Endothelial cell of umbilical vein (primary cell): ENCODE measurements at regions not wholly inside any gene's neighbourhood (a gene's known extent, or its start where the extent isn't known, plus 50 kb on each side); places are given as distances from the start of the nearest gene placed in this dataset.

ENCODE experiments used
- BruUV-seq: library from RNA; stranded (reverse); fragments of 400-500 nt; replicated peaks from 2 replicates; lab custom pipeline; 2021; lab: Mats Ljungman, UMichigan
- CTCF ChIA-PET: fragments of 300-600, 350-600 bp; sonication (Branson Sonifier 250); formaldehyde crosslinking; loops from one replicate; lab custom pipeline; 2021; ENCODE audit warnings: antibody characterized with exemption, inconsistent platforms; lab: Charles Lee
- POLR2A ChIA-PET: fragments of 300-600, 350-600 bp; sonication (Branson Sonifier 250); formaldehyde crosslinking; loops from one replicate; lab custom pipeline; 2021; ENCODE audit warnings: antibody characterized with exemption, inconsistent platforms; lab: Charles Lee
- DNase-seq: peaks from one replicate; pipeline ENCODE4 v3.0.0-alpha.2; 2011; ENCODE audit warnings: low read depth, low spot score
- FAIRE-seq: peaks from 2 replicates; lab custom pipeline; 2011; peaks lifted over from hg19 to GRCh38; lab: Jason Lieb, UNC
- H2AFZ ChIP-seq: 2 replicates; pipeline ENCODE4 v1.6.0; 2012; ENCODE audit warnings: low read depth, low read length, control low read depth, inconsistent platforms
- H3K27ac ChIP-seq: 2 replicates; pipeline ENCODE4 v1.5.1; 2011; ENCODE audit warnings: low read depth, mild to moderate bottlenecking, control low read depth, low read length, moderate library complexity; ENCODE audit not compliant: insufficient read depth
- H3K27me3 ChIP-seq, 2 experiments: 2 replicates each; pipeline versions ENCODE4 v1.6.0 to v1.6.1; 2011; ENCODE audit warnings: low read length in 2 of 2, mixed read lengths in 1 of 2; ENCODE audit not compliant: control insufficient read depth in 2 of 2, insufficient read depth in 2 of 2
- H3K36me3 ChIP-seq, 2 experiments: 2 replicates in 1 of 2; 3 replicates in 1 of 2; pipeline ENCODE4 v1.5.1; 2011; ENCODE audit warnings: low read length in 2 of 2, mild to moderate bottlenecking in 1 of 2, moderate library complexity in 1 of 2; ENCODE audit not compliant: control insufficient read depth in 2 of 2, insufficient read depth in 2 of 2; ENCODE audit errors: extremely low read depth in 1 of 2
- H3K4me1 ChIP-seq: 3 replicates; pipeline ENCODE4 v1.5.1; 2011; ENCODE audit warnings: mild to moderate bottlenecking, low read length; ENCODE audit not compliant: control insufficient read depth, insufficient read depth; ENCODE audit errors: extremely low read depth
- H3K4me2 ChIP-seq: 2 replicates; pipeline ENCODE4 v1.6.1; 2011; ENCODE audit warnings: low read length, control low read depth, mixed read lengths; ENCODE audit not compliant: insufficient read depth
- H3K4me3 ChIP-seq, 3 experiments: fragments of 200-600 bp in 1 of 3; sonication (generic), shearing (Covaris generic) in 1 of 3; replicated peaks in 1 of 3; 2 replicates each; pipeline ENCODE4 v1.5.1; 2011 to 2016; ENCODE audit warnings: control low read depth in 3 of 3, low read length in 3 of 3, mild to moderate bottlenecking in 2 of 3, inconsistent platforms in 1 of 3, low read depth in 1 of 3, moderate library complexity in 1 of 3; ENCODE audit not compliant: insufficient read depth in 1 of 3
- H3K79me2 ChIP-seq: 2 replicates; pipeline ENCODE4 v1.6.0; 2012; ENCODE audit warnings: low read length, inconsistent platforms; ENCODE audit not compliant: control insufficient read depth, insufficient read depth
- H3K9ac ChIP-seq: replicated peaks from 2 replicates; pipeline ENCODE3; 2011; ENCODE audit warnings: low read length, control low read depth; ENCODE audit not compliant: insufficient read depth; ENCODE audit errors: extremely low read depth
- H3K9me1 ChIP-seq: replicated peaks from 3 replicates; pipeline ENCODE4 v1.6.0; 2011; ENCODE audit warnings: mild to moderate bottlenecking, low read length; ENCODE audit not compliant: control insufficient read depth, insufficient read depth; ENCODE audit errors: extremely low read depth
- H3K9me3 ChIP-seq: replicated peaks from 2 replicates; pipeline ENCODE4 v1.5.1; 2012; ENCODE audit warnings: low read length, inconsistent platforms; ENCODE audit not compliant: control insufficient read depth, insufficient read depth
- H4K20me1 ChIP-seq: replicated peaks from 2 replicates; pipeline ENCODE3; 2011; ENCODE audit warnings: mild to moderate bottlenecking, low read length; ENCODE audit not compliant: control insufficient read depth, insufficient read depth; ENCODE audit errors: extremely low read depth
- EZH2 ChIP-seq: IDR thresholded peaks from 2 replicates; pipeline ENCODE4 v1.6.1; 2012; ENCODE audit warnings: borderline replicate concordance, low read depth, mild to moderate bottlenecking, moderate library complexity, low read length, inconsistent platforms; ENCODE audit not compliant: severe bottlenecking
- FOS ChIP-seq: IDR thresholded peaks from 2 replicates; pipeline ENCODE4 v1.6.1; 2011; ENCODE audit warnings: mild to moderate bottlenecking, low read length, moderate library complexity, borderline replicate concordance; ENCODE audit not compliant: insufficient read depth
- GATA2 ChIP-seq: IDR thresholded peaks from 2 replicates; pipeline ENCODE4 v1.7.0; 2011; ENCODE audit warnings: low read depth, mild to moderate bottlenecking, moderate library complexity, mixed read lengths, low read length; ENCODE audit not compliant: insufficient read length, insufficient read depth
- JUN ChIP-seq: IDR thresholded peaks from 2 replicates; pipeline ENCODE4 v1.6.1; 2011; ENCODE audit warnings: borderline replicate concordance, low read depth; ENCODE audit not compliant: insufficient read length, insufficient read depth
- MAX ChIP-seq: IDR thresholded peaks from 2 replicates; pipeline ENCODE4 v1.6.1; 2011; ENCODE audit not compliant: insufficient read depth, insufficient read length
- MYC ChIP-seq: IDR thresholded peaks from one replicate; pipeline ENCODE4 v1.6.1; 2011; ENCODE audit warnings: mild to moderate bottlenecking, low read depth, low read length
- POLR2A ChIP-seq: IDR thresholded peaks from 2 replicates; pipeline ENCODE4 v1.6.1; 2012; ENCODE audit warnings: low read depth, mild to moderate bottlenecking, control low read depth, low read length
- POLR2AphosphoS5 ChIP-seq: IDR thresholded peaks from 2 replicates; pipeline ENCODE4 v1.6.1; 2012; ENCODE audit warnings: low read depth, mild to moderate bottlenecking, control low read depth, low read length, moderate library complexity; ENCODE audit not compliant: insufficient read depth
- dilution Hi-C: fragments of 300-500 bp; cut with MboI; formaldehyde crosslinking; loops from one replicate; pipeline ENCODE4 v1.15.0; 2019; ENCODE audit warnings: low sequenced_read_pairs; ENCODE audit not compliant: extremely low pct_ligation_motif_present
- intact Hi-C: fragments of 100-400 bp; cut with micrococcal nuclease; formaldehyde crosslinking; loops from one replicate; pipeline ENCODE4 v1.10.0; 2022
- TF ChIP-seq, protein P1 (sequence below), 2 donors: IDR thresholded peaks; 1 replicate in 1 of 2; 2 replicates in 1 of 2; pipeline ENCODE4 v1.5.1; 2011; ENCODE audit warnings: low read length in 2 of 2, mild to moderate bottlenecking in 2 of 2, moderate library complexity in 2 of 2, control low read depth in 1 of 2, inconsistent platforms in 1 of 2, low read depth in 1 of 2; ENCODE audit not compliant: insufficient read depth in 1 of 2; ENCODE audit errors: extremely low read depth in 1 of 2

DNA sequence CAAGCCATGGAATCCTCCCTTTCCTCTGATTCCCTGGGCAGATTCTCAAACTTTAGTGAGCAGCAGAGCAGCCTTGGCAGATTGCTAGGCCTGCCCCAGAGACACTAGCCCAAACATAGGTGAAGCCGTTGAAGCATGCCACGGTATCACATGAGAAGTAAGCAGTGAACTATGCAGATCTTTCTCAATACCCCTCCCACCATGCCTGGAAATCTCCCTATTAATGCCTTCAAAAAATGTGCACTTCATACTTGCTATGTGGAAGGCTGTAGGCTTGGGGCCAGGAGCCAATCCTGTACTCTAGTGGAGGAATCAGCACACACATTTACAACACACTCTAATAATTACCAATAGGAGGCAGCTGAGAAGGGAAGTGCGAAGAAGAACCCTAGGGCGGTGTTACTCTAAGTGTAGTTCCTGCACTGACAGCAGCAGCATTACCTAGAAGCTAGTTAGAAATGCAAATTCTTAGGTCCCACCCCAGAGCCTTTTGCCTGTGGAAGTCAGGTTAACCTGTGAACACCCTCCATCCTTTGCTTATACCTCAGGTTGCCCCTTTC is 305.1 kb upstream of the SPRED2 start:
- H3K27me3 ChIP-seq = no peaks in the 10 kb centered on the region
- no peaks in the 10 kb centered on the region for H3K36me3 ChIP-seq
- no peak overlapping the region for H3K27ac ChIP-seq
- DNase-seq = no peak
- H3K79me2 ChIP-seq = no peaks in the 10 kb centered on the region
- ChIA-PET CTCF (no interaction called here), POLR2A (no interaction called here)
- H3K4me1 ChIP-seq = no peaks in the 10 kb centered on the region
- dilution Hi-C loops = no loop called here
- no peak overlapping the region for H3K4me3 ChIP-seq
- H3K9me1 ChIP-seq = no peaks in the 10 kb centered on the region
- TF ChIP-seq POLR2AphosphoS5 = no peak
- TF ChIP-seq, protein P1, sequence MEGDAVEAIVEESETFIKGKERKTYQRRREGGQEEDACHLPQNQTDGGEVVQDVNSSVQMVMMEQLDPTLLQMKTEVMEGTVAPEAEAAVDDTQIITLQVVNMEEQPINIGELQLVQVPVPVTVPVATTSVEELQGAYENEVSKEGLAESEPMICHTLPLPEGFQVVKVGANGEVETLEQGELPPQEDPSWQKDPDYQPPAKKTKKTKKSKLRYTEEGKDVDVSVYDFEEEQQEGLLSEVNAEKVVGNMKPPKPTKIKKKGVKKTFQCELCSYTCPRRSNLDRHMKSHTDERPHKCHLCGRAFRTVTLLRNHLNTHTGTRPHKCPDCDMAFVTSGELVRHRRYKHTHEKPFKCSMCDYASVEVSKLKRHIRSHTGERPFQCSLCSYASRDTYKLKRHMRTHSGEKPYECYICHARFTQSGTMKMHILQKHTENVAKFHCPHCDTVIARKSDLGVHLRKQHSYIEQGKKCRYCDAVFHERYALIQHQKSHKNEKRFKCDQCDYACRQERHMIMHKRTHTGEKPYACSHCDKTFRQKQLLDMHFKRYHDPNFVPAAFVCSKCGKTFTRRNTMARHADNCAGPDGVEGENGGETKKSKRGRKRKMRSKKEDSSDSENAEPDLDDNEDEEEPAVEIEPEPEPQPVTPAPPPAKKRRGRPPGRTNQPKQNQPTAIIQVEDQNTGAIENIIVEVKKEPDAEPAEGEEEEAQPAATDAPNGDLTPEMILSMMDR (IDR thresholded peaks at IDR 0.05; ENCODE audit: extremely low read depth in 1 of 2, insufficient read depth in 1 of 2, low read depth in 1 of 2, low read length in 2 of 2) = no peak
- TF ChIP-seq MYC = no peak
- no peak for TF ChIP-seq FOS
- TF ChIP-seq EZH2 = no peak
- TF ChIP-seq POLR2A = no peak
- no peak for TF ChIP-seq MAX
- TF ChIP-seq JUN = no peak
- no peak for TF ChIP-seq GATA2
- no peak for FAIRE-seq
- H2AFZ ChIP-seq = no peak overlapping the region
- intact Hi-C loops = no loop called here
- H3K4me2 ChIP-seq = no peak overlapping the region
- H4K20me1 ChIP-seq = no peaks in the 10 kb centered on the region
- no peaks in the 10 kb centered on the region for H3K9me3 ChIP-seq
- no TSS peak for BruUV-seq
- no peak overlapping the region for H3K9ac ChIP-seq
